MM.1S (cell line): ENCODE measurements at regions not wholly inside any gene's neighbourhood (a gene's known extent, or its start where the extent isn't known, plus 50 kb on each side); places are given as distances from the start of the nearest gene placed in this dataset.

Experiments
- CTCF ChIP-seq: fragments of 300-600 bp; sonication (generic); IDR thresholded peaks from 2 replicates; pipeline ENCODE4 v1.5.1; 2016; ENCODE audit warnings: antibody characterized with exemption, low read length, mixed read lengths
- EZH2 ChIP-seq: fragments of 300-600 bp; sonication (generic); optimal IDR thresholded peaks from 2 replicates; pipeline ENCODE3; 2017; ENCODE audit warnings: low read depth, mild to moderate bottlenecking, antibody characterized with exemption, low read length, mixed read lengths
- EZH2phosphoT487 ChIP-seq: fragments of 300-600 bp; sonication (generic); IDR thresholded peaks from 2 replicates; pipeline ENCODE4 v1.6.1; 2018; ENCODE audit warnings: antibody characterized with exemption, low read length

DNA sequence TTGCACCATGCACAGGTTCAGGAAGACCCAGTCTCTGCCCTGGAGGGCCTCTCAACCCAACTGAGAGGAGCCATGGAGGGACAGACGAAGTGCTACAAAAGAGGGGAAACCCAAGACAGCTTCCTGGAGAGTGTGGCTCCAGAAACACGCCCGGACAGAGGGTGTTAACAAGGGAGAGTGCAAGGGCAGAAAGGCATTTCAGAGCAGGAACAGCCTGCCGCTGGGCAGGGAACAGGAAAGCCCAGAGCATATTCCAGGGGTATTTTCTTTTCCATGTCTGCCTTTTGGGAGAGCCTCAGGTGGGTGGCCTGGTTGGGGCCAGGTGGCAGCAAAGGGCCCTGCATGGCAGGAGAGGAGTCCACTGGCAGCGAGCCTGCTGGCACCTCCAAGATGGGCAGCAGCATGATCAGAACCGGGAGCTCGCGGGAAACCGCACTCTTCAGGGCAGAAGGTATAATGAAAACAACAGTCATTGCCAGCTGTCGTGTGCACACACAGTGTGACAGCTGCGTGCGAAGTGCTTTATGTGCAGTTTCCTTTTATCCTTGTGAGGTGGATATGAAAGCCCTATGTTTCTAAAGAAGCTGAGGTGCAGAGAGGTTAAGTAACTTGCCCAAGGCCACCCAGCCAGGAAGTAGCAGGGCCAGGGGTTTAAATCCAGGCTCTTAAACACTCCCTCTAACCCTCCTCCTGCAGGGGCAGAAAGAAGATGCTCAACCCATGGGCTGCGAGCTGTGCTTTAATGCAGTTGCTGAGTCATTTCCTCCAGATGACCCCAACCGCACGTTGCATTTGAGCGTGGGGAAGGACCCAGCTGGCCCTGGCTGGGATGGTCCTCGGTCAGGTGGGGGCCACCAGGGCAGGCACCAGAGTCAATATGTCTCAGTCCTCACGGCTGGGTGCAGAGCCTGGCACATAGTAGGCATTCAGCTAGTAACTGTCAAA, 128.6 kb downstream of the OAT start:
- TF ChIP-seq CTCF (0 out of 2 replicates have a peak, but pooled peaks have one; percentile 5), EZH2 (no peak), EZH2phosphoT487 (no peak)
